ENCODE measurements at regions not wholly inside any gene's neighbourhood (a gene's known extent, or its start where the extent isn't known, plus 50 kb on each side); places are given as distances from the start of the nearest gene placed in this dataset.

DNA sequence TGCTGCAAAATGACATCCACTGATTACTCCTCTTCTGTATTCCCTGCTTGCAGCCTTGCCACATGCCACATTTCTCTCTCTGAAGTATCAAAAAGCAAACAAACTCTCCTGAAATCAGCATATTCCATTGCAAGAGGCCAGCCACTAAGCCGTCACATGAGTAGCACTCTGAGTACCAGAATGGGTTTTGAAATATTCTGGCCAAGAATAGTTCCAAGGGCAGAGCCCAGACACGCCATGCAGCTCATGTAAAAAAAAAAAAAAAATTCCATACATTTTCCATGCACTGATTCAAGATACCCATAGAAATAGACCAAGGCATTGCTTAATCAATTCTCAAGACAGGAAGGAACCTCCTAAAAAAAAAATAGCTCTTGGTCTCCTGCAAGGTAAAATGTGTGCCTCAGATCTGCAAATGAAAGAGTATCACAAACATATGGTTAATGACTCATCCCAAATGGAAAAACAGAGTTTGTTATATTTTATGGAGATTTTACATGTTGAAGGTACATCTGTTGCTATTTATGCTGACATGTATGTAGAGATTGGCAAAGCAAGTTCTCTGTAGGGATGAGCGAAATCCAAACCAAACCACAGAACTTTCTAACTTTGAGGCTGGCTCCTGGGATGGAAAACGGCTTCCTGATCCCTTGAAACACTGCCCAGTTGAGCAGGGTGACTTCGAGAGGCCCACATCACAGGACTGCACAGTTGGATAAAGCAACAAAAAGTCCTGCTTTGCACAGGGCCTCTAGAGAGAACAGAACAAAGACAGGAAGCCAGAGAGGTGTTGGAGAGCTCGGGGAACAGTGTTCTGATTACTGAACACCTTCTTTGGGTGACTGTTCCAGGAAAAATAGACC lies 346.2 kb downstream of the ZNF521 start:
- TF ChIP-seq SPI1 (IDR thresholded peaks at IDR 0.05; ENCODE audit: low read depth, low read length), result no peak
- no peak for TF ChIP-seq POLR2A (IDR thresholded peaks at IDR 0.05; ENCODE audit: low read depth, low read length)
- no peak for TF ChIP-seq TAF1 (IDR thresholded peaks at IDR 0.05; ENCODE audit: low read depth, low read length)
- TF ChIP-seq POLR2AphosphoS5 (IDR thresholded peaks at IDR 0.05; ENCODE audit: low read depth, low read length), result no peak
